ENCODE measurements at regions not wholly inside any gene's neighbourhood (a gene's known extent, or its start where the extent isn't known, plus 50 kb on each side); places are given as distances from the start of the nearest gene placed in this dataset.
A peak's percentile ranks its signal among the peaks of the same experiment; 100 is the strongest.
"Not testable (repeated sequence)": the region's sequence is repeated elsewhere in the genome, so short reads cannot be mapped to it uniquely, and the experiment has no call there.

DNA sequence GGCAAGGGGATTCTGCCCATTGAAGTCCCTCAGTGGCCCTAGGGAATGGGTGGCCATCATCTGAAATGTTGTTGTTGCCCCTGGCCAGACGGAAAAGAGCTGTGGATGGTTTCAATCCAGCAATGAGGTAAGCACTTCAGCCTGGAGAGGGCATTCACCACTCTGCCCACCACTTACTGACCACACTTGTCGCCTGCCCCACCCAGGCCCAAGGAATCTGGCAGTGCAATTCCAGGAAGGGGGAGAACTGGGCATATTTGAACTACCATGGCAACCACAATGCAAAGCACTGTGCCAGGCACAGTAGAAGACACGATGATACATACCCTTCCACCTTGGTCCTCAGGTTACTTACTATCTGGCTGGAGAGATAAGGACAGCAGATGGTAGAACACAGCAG, 161.6 kb downstream of the PDGFRA start:
- Mint-ChIP-seq H3K9me3 (peaks cover 2 to 3% of the 10 kb centered on the region in 2 donors), H3K27ac (no peak overlapping the region), H3K4me1 (ENCODE audit: low read depth) (no peaks in the 10 kb centered on the region), H3K36me3 (ENCODE audit: insufficient read depth in 2 of 2) (no peaks in the 10 kb centered on the region), H3K4me3 (no peak overlapping the region), H3K27me3 (ENCODE audit: low read depth) (no peaks in the 10 kb centered on the region)
- ATAC-seq (replicated peaks in 1 of 2) (no peak), DNase-seq (no peak)

DNA sequence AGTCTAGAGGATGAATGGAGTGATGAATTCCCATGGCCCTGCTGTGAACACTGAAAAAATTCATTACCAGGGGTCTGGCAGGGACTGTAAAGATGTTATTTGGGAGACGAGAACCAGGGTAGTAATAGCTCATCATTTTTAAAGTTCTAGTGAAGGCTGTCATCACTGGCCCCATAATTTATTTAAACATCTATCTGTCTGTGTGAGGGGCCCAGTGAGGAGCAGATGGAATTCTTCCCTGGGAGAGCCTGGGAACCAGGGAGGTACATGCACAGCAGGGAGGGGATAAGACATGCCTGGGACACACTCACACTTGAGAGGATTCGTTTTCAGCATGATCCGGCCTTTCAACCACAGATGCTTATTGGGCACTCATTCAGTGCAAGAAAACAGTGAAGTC, 162.0 kb downstream of the PDGFRA start:
- no peaks in the 10 kb centered on the region for H3K4me1 Mint-ChIP-seq (ENCODE audit: low read depth)
- ATAC-seq (replicated peaks in 1 of 2) = no peak
- DNase-seq = no peak
- H3K36me3 Mint-ChIP-seq (ENCODE audit: insufficient read depth in 2 of 2) = no peaks in the 10 kb centered on the region
- H3K9me3 Mint-ChIP-seq = peaks cover 2 to 3% of the 10 kb centered on the region in 2 donors
- H3K4me3 Mint-ChIP-seq = no peak overlapping the region
- H3K27ac Mint-ChIP-seq = no peak overlapping the region
- H3K27me3 Mint-ChIP-seq (ENCODE audit: low read depth) = no peaks in the 10 kb centered on the region

DNA sequence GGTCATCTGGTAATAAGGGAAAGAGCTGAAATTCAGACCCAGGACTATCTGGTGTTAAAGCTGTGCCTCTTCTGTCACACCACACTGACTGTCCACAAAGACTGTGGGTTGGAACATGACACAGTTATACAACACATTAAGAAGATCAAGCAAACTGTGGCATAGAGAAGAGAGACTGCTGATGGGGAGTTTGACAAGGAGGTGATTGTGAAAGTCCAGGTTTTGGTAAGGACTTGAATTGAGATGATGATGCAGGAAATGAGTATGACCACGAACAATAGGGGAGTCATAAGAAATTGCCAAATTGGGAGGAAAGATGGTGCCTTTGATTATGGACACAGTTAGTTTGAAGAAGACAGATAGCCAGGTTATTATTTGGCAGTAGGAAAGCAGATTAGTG, 163.4 kb downstream of the PDGFRA start:
- Mint-ChIP-seq H3K4me3 (no peak overlapping the region), H3K9me3 (peaks cover 2 to 3% of the 10 kb centered on the region in 2 donors), H3K36me3 (ENCODE audit: insufficient read depth in 2 of 2) (no peaks in the 10 kb centered on the region), H3K27ac (no peak overlapping the region), H3K4me1 (ENCODE audit: low read depth) (no peaks in the 10 kb centered on the region), H3K27me3 (ENCODE audit: low read depth) (no peaks in the 10 kb centered on the region)
- DNase-seq = no peak
- ATAC-seq (replicated peaks in 1 of 2) = no peak

DNA sequence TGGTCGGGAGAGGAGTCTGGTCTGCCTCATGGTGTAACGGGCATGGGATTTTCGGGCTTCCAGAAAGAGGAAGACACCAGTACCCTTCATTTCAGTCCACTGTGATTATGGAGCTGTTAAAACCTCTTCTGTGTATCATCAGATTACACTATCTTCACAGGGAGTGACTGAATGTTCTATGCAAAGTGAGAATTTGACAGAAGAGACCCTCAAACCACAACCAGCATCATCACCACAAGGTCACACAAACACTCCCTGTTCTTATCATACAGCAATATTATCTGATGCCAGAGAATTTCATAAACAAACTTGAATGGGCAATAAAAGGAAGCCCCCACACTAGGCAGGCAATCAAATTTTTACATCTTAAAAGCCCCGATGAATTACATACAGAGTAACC, 164.2 kb downstream of the PDGFRA start:
- Mint-ChIP-seq H3K27me3 (ENCODE audit: low read depth) (no peaks in the 10 kb centered on the region), H3K4me3 (no peak overlapping the region), H3K27ac (no peak overlapping the region), H3K36me3 (ENCODE audit: insufficient read depth in 2 of 2) (no peaks in the 10 kb centered on the region), H3K4me1 (ENCODE audit: low read depth) (no peaks in the 10 kb centered on the region), H3K9me3 (peaks cover 2 to 3% of the 10 kb centered on the region in 2 donors)
- no peak for ATAC-seq (replicated peaks in 1 of 2)
- no peak for DNase-seq

DNA sequence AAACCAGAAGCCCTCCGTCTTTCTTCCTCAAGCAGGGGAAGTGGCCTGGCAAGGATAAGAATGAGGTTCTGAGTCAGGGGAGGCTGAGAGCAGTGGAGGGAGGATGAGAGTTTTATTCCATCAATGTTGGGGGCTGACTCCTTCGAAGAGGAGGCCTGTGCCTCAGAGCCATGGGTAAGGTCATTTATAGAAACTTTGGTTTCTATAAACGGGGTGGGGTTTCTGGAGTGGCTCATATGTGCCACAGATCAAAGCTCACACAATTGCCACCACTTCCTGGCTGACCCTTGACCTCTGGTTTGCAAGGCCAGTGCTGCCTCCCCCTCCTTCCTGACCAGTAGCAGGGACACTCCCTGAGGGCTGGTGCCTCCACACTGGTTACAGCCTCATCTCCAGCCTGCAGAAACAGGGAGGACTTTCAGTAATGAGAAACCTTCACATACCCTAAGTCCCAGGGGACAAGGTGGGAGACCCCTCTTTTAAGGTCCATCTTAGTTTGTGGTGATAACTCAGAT, 166.0 kb downstream of the PDGFRA start:
- no peak for DNase-seq
- Mint-ChIP-seq H3K4me3 (no peak overlapping the region), H3K27ac (no peak overlapping the region), H3K27me3 (ENCODE audit: low read depth) (no peaks in the 10 kb centered on the region), H3K9me3 (no peaks in the 10 kb centered on the region), H3K4me1 (ENCODE audit: low read depth) (no peaks in the 10 kb centered on the region), H3K36me3 (ENCODE audit: insufficient read depth in 2 of 2) (no peaks in the 10 kb centered on the region)
- no peak for ATAC-seq (replicated peaks in 1 of 2)

DNA sequence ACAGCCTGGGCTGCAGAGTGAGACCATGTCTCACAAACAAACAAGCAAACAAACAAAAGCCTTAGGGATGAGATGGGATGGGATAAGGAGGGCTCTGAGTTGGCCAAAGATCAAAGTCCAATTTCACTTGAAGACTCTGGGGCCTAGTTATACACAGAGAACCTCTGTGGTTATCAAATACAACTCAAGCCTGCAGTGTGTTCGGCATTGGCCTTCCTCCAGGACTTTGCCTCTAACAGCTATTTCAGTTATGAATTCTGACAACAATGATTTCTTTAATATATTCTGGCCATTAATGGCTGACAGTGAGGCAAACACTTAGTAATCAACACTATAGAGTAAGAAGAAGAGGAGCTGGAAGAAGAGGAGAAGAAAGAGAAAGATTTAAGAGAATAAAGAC, 171.1 kb downstream of the PDGFRA start:
- Mint-ChIP-seq H3K36me3 (ENCODE audit: insufficient read depth in 2 of 2) (no peaks in the 10 kb centered on the region), H3K27me3 (ENCODE audit: low read depth) (peaks cover 6% of the 10 kb centered on the region), H3K4me1 (ENCODE audit: low read depth) (no peaks in the 10 kb centered on the region), H3K27ac (peak overlapping the region; percentile 31), H3K4me3 (no peak overlapping the region), H3K9me3 (no peaks in the 10 kb centered on the region)
- ATAC-seq (replicated peaks in 1 of 2) (no peak), DNase-seq (no peak)

DNA sequence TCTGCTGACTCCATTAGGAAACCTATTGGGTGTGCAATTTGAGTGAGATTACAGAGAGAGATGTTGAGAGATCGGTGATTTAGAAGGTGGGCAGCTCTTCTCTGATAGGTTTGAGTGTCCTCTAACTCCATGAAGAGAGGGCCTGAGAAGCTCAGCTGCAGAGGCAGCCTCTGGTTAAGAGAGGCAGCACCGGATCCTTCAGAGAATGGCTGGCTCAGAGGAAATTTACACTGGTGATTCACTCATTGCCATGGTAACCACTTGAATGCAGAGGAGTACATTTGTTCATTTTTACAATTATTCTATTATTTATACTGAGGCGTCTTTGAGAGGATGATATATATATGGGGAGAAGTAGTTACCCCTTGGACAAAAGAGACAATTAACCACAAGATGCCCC, 171.7 kb downstream of the PDGFRA start:
- Mint-ChIP-seq H3K4me1 (ENCODE audit: low read depth) (no peaks in the 10 kb centered on the region), H3K27me3 (ENCODE audit: low read depth) (peaks cover 10% of the 10 kb centered on the region), H3K36me3 (ENCODE audit: insufficient read depth in 2 of 2) (no peaks in the 10 kb centered on the region), H3K9me3 (no peaks in the 10 kb centered on the region), H3K27ac (no peak overlapping the region), H3K4me3 (no peak overlapping the region)
- ATAC-seq (replicated peaks in 1 of 2) (no peak), DNase-seq (no peak)

DNA sequence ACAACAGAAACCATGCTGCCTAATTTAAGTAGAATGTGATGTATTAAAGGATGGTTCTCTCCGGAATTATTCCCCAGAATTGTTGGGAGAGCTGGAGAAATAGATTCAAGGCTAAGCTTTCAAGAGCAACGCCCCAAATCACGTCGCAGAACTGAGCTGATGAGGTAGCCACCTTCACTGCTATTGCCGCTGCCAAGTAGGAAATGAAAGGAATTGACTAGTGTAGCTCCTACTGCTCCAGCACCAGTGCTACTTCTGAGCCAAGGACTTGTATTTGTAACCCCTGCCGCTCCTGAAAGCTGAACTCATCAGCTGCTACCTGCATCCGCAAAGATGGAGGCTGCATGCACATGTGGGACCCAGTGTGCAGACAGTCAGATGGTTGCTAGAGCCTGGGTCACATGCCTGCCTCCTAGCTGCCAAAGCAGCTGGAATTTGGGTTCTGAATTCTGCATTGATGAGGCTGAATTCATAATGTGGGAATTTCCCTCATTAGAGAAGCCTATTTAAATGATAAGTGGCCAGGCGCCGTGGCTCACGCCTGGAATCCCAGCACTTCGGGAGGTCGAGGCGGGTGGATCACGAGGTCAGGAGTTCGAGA, 173.9 kb downstream of the PDGFRA start:
- Mint-ChIP-seq H3K4me3 (no peak overlapping the region), H3K27me3 (ENCODE audit: low read depth) (peaks cover 12% of the 10 kb centered on the region), H3K27ac (no peak overlapping the region), H3K9me3 (no peaks in the 10 kb centered on the region), H3K4me1 (ENCODE audit: low read depth) (no peaks in the 10 kb centered on the region), H3K36me3 (ENCODE audit: insufficient read depth in 2 of 2) (no peaks in the 10 kb centered on the region)
- DNase-seq = no peak
- ATAC-seq (replicated peaks in 1 of 2) = no peak

DNA sequence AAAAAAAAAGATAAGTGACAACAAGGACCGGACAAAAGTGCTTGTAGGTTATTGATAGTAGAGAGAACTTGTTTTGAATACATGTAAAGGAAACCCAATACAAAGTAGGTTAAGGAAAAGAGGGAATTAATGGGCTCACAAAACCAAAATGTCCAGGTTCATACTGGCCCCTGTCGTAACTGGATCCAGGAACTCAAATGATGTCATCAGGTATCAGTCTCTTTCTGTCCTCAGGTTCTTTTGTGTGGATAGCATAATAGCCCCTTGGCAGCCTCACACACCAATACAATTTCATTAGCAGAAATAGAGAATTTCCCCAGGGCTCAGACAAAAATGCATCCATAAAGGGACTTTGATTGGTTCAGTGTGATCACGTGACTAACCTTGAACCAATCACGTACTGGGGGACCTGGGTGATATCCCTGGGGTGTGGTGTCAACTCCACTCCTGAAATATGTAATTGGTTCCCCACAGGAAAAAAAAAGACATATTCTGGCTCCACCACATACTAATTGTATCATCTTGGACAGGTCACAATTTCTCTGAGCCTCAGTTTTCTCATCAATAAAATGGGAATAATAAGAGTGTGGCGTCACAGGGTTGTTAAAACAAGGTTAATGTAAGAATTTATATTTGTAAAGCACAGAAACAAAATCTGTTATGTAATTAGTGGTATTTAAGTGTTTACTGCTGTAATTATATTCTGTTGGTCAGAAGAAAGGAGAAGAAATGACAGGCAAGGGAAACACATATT, 174.8 kb downstream of the PDGFRA start:
- Mint-ChIP-seq H3K36me3 (ENCODE audit: insufficient read depth in 2 of 2) (no peaks in the 10 kb centered on the region), H3K4me3 (no peak overlapping the region), H3K9me3 (no peaks in the 10 kb centered on the region), H3K27me3 (ENCODE audit: low read depth) (peaks cover 12% of the 10 kb centered on the region), H3K27ac (no peak overlapping the region), H3K4me1 (ENCODE audit: low read depth) (no peaks in the 10 kb centered on the region)
- no peak for ATAC-seq (replicated peaks in 1 of 2)
- no peak for DNase-seq

DNA sequence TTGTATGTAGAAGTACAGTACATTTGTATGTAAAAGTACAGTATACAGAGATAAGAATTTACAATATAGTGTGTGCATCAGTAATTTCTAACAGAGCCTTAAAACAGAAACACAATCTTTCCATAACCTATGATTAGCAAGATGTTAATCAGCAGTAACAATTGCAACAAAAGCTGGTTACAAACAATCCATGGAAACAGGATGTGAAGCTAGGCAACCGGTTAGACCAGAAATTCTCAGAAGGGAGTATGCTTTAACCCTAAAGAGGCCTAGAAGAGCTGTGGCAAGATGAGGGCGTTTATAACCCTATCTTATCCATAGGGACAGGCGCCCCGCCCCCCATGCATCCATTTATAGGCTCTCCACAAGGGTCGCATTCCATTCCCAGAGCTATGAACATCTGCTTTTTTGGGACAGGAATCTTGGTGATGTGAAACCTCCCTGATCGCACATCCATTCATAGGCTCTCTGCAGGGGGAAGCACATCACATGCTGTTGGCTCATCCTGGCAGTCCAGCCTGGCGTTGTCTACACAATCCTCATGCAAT, 180.3 kb downstream of the PDGFRA start:
- H3K4me1 Mint-ChIP-seq (ENCODE audit: low read depth) = not testable (repeated sequence)

DNA sequence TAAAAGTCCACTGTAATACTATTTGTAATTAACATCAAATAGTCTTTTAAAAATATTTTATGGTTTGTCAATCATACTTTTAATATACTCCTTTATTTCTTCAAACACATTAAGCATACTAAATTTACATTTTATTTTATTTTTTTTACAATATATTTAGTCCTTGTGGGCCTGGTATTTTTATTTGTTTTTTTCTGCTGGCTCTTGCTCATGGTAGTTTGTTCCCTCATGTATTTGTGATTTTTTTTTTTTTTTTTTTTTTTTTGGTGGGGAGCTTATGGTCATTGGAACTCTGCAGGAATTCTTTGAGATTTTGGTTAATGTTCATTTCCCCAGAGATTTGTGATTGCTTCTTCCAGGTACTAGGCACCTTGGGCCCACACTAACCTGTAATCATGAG, 185.5 kb downstream of the PDGFRA start:
- Mint-ChIP-seq H3K27ac (no peak overlapping the region), H3K9me3 (peaks cover 0 to 2% of the 10 kb centered on the region in 2 donors), H3K36me3 (ENCODE audit: insufficient read depth in 2 of 2) (no peaks in the 10 kb centered on the region), H3K4me3 (no peak overlapping the region), H3K27me3 (ENCODE audit: low read depth) (no peaks in the 10 kb centered on the region), H3K4me1 (ENCODE audit: low read depth) (no peaks in the 10 kb centered on the region)
- no peak for DNase-seq
- ATAC-seq (replicated peaks in 1 of 2) = no peak

More for the DNA sequence above, 180.3 kb downstream of the PDGFRA start:
- not testable (repeated sequence) for ATAC-seq (replicated peaks in 1 of 2); DNase-seq; H3K27me3 Mint-ChIP-seq (ENCODE audit: low read depth); H3K9me3 Mint-ChIP-seq; H3K36me3 Mint-ChIP-seq (ENCODE audit: insufficient read depth in 2 of 2); H3K4me3 Mint-ChIP-seq; H3K27ac Mint-ChIP-seq

DNA sequence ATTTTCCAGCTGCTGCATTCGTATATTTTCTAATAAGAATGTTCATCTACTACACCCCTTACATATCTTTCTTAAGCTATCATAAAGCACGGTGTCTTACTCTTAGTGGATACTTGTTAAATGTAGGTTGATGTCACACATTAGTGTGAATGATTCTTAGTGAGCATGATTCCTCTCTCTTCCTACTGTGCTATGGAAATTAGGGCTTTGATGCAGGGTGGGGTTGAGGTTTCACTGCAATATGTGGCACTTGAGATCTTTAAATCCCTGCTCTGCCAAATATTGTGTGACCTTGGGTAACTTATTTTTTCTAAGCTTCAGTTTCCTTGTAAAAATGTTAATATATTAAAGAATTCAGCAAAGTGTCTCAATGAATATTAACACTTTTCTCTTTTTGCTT, 188.4 kb downstream of the PDGFRA start:
- no peaks in the 10 kb centered on the region for H3K4me1 Mint-ChIP-seq (ENCODE audit: low read depth)
- no peaks in the 10 kb centered on the region for H3K36me3 Mint-ChIP-seq (ENCODE audit: insufficient read depth in 2 of 2)
- no peak overlapping the region for H3K27ac Mint-ChIP-seq
- peaks cover 2 to 3% of the 10 kb centered on the region in 2 donors for H3K9me3 Mint-ChIP-seq
- H3K4me3 Mint-ChIP-seq = no peak overlapping the region
- ATAC-seq (replicated peaks in 1 of 2) (no peak), DNase-seq (no peak)
- peaks cover 6% of the 10 kb centered on the region for H3K27me3 Mint-ChIP-seq (ENCODE audit: low read depth)

DNA sequence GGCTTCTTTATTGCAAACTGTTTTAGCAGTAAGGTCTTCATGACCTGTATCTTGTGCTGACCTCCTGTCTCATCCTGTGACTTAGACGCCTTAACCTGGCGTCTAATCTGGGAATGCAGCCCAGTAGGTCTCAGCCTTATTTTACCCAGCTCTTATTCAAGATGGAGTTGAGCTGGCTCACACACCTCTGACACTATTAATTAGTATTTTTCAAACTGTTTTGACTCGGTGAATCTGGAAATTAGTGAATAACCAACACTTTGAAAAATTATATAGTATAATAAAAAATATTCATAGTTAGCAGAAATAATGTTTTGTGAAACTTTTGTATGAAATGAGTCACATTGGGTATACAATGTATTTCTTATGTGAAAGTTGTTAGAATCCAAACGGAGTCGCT, 189.4 kb downstream of the PDGFRA start:
- no peaks in the 10 kb centered on the region for H3K4me1 Mint-ChIP-seq (ENCODE audit: low read depth)

More for the DNA sequence above, 189.4 kb downstream of the PDGFRA start:
- Mint-ChIP-seq H3K4me3 (no peak overlapping the region), H3K27ac (no peak overlapping the region), H3K27me3 (ENCODE audit: low read depth) (peaks cover 6% of the 10 kb centered on the region), H3K36me3 (ENCODE audit: insufficient read depth in 2 of 2) (no peaks in the 10 kb centered on the region), H3K9me3 (peaks cover 2 to 3% of the 10 kb centered on the region in 2 donors)
- ATAC-seq (replicated peaks in 1 of 2) (no peak), DNase-seq (no peak)

Data from activated T-cell treated with anti-CD3 and anti-CD28 coated beads, Interleukin-2, amount 50 U/mL, for 72 hours (primary cell).